IMR-90 (cell line): ENCODE measurements at regions not wholly inside any gene's neighbourhood (a gene's known extent, or its start where the extent isn't known, plus 50 kb on each side); places are given as distances from the start of the nearest gene placed in this dataset.

Experiments used
- ATAC-seq: fragments of 200-7000 bp; cut with Tn5 transposase; 2 replicates; pipeline ENCODE4 v1.9.1; 2020; ENCODE audit warnings: low read depth, mild to moderate bottlenecking, moderate library complexity
- BruUV-seq: library from RNA; stranded (reverse); fragments of 400-500 nt; replicated peaks from 2 replicates; lab custom pipeline; 2021; lab: Mats Ljungman, UMichigan
- CTCF ChIA-PET: fragments of 300-600 bp; formaldehyde crosslinking; extraction: SDS; loops from one replicate; lab custom pipeline; 2021; ENCODE audit warnings: antibody characterized with exemption; lab: Yijun Ruan, JAX
- POLR2A ChIA-PET: fragments of 300-600 bp; sonication (Branson Sonifier 250); formaldehyde crosslinking; loops from one replicate; lab custom pipeline; 2022; ENCODE audit warnings: antibody characterized with exemption; ENCODE audit not compliant: unreplicated experiment; lab: Charles Lee
- DNase-seq: peaks from one replicate; pipeline ENCODE4 v3.0.0; 2013
- H2AFZ ChIP-seq: replicated peaks from 2 replicates; pipeline ENCODE3; 2013; ENCODE audit warnings: low read length, mild to moderate bottlenecking; ENCODE audit not compliant: poor library complexity
- H2AK5ac ChIP-seq: 2 replicates; pipeline ENCODE4 v1.6.1; 2013; ENCODE audit warnings: low read depth, low read length, inconsistent platforms
- H2AK9ac ChIP-seq: replicated peaks from 2 replicates; pipeline ENCODE3; 2013; ENCODE audit warnings: mild to moderate bottlenecking, low read depth, low read length, moderate library complexity; ENCODE audit not compliant: poor library complexity
- H2BK120ac ChIP-seq: 2 replicates; pipeline ENCODE4 v1.6.1; 2013; ENCODE audit warnings: low read depth, low read length, inconsistent platforms
- H2BK15ac ChIP-seq: 3 replicates; pipeline ENCODE4 v1.6.1; 2013; ENCODE audit warnings: low read depth, low read length, inconsistent platforms
- H2BK20ac ChIP-seq: 2 replicates; pipeline ENCODE4 v1.6.1; 2013; ENCODE audit warnings: low read depth, mild to moderate bottlenecking, inconsistent platforms, low read length, moderate library complexity
- H2BK5ac ChIP-seq: 2 replicates; pipeline ENCODE4 v1.6.1; 2013; ENCODE audit warnings: mild to moderate bottlenecking, low read depth, low read length, inconsistent platforms; ENCODE audit not compliant: poor library complexity, severe bottlenecking
- H3K14ac ChIP-seq: replicated peaks from 2 replicates; pipeline ENCODE4 v1.6.1; 2013; ENCODE audit warnings: low read depth, low read length, inconsistent platforms
- H3K18ac ChIP-seq: 2 replicates; pipeline ENCODE4 v1.6.1; 2013; ENCODE audit warnings: low read depth, low read length, control low read depth
- H3K23ac ChIP-seq: 2 replicates; pipeline ENCODE4 v1.6.1; 2013; ENCODE audit warnings: low read depth, low read length, inconsistent platforms
- H3K27ac ChIP-seq: 2 replicates; pipeline ENCODE4 v1.5.1; 2013; ENCODE audit warnings: mild to moderate bottlenecking, control low read depth, low read length; ENCODE audit not compliant: insufficient read depth
- H3K27me3 ChIP-seq: 2 replicates; pipeline ENCODE4 v1.6.1; 2013; ENCODE audit warnings: low read length; ENCODE audit not compliant: control insufficient read depth, insufficient read depth
- H3K36me3 ChIP-seq: 2 replicates; pipeline ENCODE4 v1.6.1; 2013; ENCODE audit warnings: low read length, mixed read lengths; ENCODE audit not compliant: control insufficient read depth, insufficient read depth
- H3K4ac ChIP-seq: 2 replicates; pipeline ENCODE4 v1.6.1; 2013; ENCODE audit warnings: low read depth, low read length, inconsistent platforms
- H3K4me1 ChIP-seq: 2 replicates; pipeline ENCODE4 v1.6.1; 2013; ENCODE audit warnings: low read length, mixed read lengths; ENCODE audit not compliant: control insufficient read depth, insufficient read depth
- H3K4me2 ChIP-seq: 2 replicates; pipeline ENCODE4 v1.6.1; 2013; ENCODE audit warnings: low read depth, mild to moderate bottlenecking, control low read depth, low read length, moderate library complexity
- H3K4me3 ChIP-seq: 2 replicates; pipeline ENCODE4 v1.5.1; 2013; ENCODE audit warnings: low read depth, mild to moderate bottlenecking, control low read depth, low read length, moderate library complexity; ENCODE audit not compliant: insufficient read depth
- H3K56ac ChIP-seq: 2 replicates; pipeline ENCODE4 v1.6.1; 2013; ENCODE audit warnings: low read length, inconsistent platforms; ENCODE audit not compliant: insufficient read depth; ENCODE audit errors: extremely low read depth
- H3K79me1 ChIP-seq, 2 experiments: 2 replicates each; pipeline ENCODE4 v1.6.1; 2013; ENCODE audit warnings: low read length in 2 of 2, inconsistent platforms in 1 of 2, low read depth in 1 of 2
- H3K9ac ChIP-seq: 2 replicates; pipeline ENCODE4 v1.6.1; 2013; ENCODE audit warnings: low read depth, low read length, control low read depth
- H3K9me1 ChIP-seq: 2 replicates; pipeline ENCODE4 v1.6.1; 2013; ENCODE audit warnings: low read length, inconsistent platforms; ENCODE audit not compliant: insufficient read depth
- H3K9me3 ChIP-seq: 2 replicates; pipeline ENCODE4 v1.6.1; 2013; ENCODE audit warnings: low read length; ENCODE audit not compliant: control insufficient read depth, insufficient read depth
- H4K20me1 ChIP-seq: 2 replicates; pipeline ENCODE4 v1.6.1; 2013; ENCODE audit warnings: low read length, inconsistent platforms; ENCODE audit not compliant: insufficient read depth
- H4K5ac ChIP-seq: 2 replicates; pipeline ENCODE4 v1.6.1; 2013; ENCODE audit warnings: mild to moderate bottlenecking, low read depth, low read length, control low read depth
- H4K8ac ChIP-seq, 2 experiments: 2 replicates each; pipeline ENCODE4 v1.6.1; 2013; ENCODE audit warnings: low read depth in 2 of 2, low read length in 2 of 2, control low read depth in 1 of 2, inconsistent platforms in 1 of 2
- H4K91ac ChIP-seq: 2 replicates; pipeline ENCODE4 v1.6.1; 2013; ENCODE audit warnings: low read depth, low read length, inconsistent platforms; ENCODE audit not compliant: insufficient read depth
- CHD1 ChIP-seq: IDR thresholded peaks from 2 replicates; pipeline ENCODE4 v1.6.1; 2012; ENCODE audit warnings: low read depth, low read length, improper control_type of control experiment
- ELK1 ChIP-seq: fragments of 150-350 bp; IDR thresholded peaks from 2 replicates; pipeline ENCODE4 v1.6.1; 2016; ENCODE audit warnings: low read depth, mild to moderate bottlenecking, low read length, moderate library complexity, borderline replicate concordance
- FOS ChIP-seq: fragments of 150-350 bp; IDR thresholded peaks from 2 replicates; pipeline ENCODE4 v1.6.1; 2016; ENCODE audit warnings: low read depth, low read length
- MAFK ChIP-seq: IDR thresholded peaks from 2 replicates; pipeline ENCODE4 v1.6.1; 2012; ENCODE audit warnings: low read depth, low read length, improper control_type of control experiment
- MAZ ChIP-seq: IDR thresholded peaks from 2 replicates; pipeline ENCODE4 v1.6.1; 2012; ENCODE audit warnings: low read depth, mild to moderate bottlenecking, low read length, improper control_type of control experiment, moderate library complexity, borderline replicate concordance
- MXI1 ChIP-seq: IDR thresholded peaks from 2 replicates; pipeline ENCODE4 v1.6.1; 2012; ENCODE audit warnings: low read depth, mild to moderate bottlenecking, low read length, moderate library complexity, borderline replicate concordance
- NFE2L2 ChIP-seq: fragments of 150-350 bp; IDR thresholded peaks from 2 replicates; pipeline ENCODE4 v1.6.1; 2016; ENCODE audit warnings: low read depth, mild to moderate bottlenecking, low read length
- RAD21 ChIP-seq: IDR thresholded peaks from 2 replicates; pipeline ENCODE4 v1.6.1; 2012; ENCODE audit warnings: low read length, improper control_type of control experiment
- RCOR1 ChIP-seq: IDR thresholded peaks from 2 replicates; pipeline ENCODE4 v1.6.1; 2012; ENCODE audit warnings: mild to moderate bottlenecking, low read length, improper control_type of control experiment; ENCODE audit not compliant: insufficient replicate concordance
- RFX5 ChIP-seq: IDR thresholded peaks from 2 replicates; pipeline ENCODE4 v1.8.0; 2012; ENCODE audit warnings: low read depth, mild to moderate bottlenecking, low read length, moderate library complexity
- USF2 ChIP-seq: fragments of 150-350 bp; IDR thresholded peaks from 2 replicates; pipeline ENCODE4 v1.6.1; 2017; ENCODE audit warnings: mild to moderate bottlenecking, antibody characterized with exemption, low read length, low read depth
- WGBS, 2 experiments: methylation state at CpG; one replicate each; pipeline versions ENCODE4 v1.1.5 to v1.1.7; 2013; ENCODE audit warnings: missing lambda C conversion rate in 2 of 2; ENCODE audit not compliant: insufficient read length in 1 of 2; ENCODE audit errors: extremely low coverage in 2 of 2; 5-methylcytosine and 5-hydroxymethylcytosine counted together
- dilution Hi-C: fragments of 300-500 bp; cut with HindIII; formaldehyde crosslinking; loops from one replicate; pipeline ENCODE4 v1.14.3; 2018; ENCODE audit warnings: low sequenced_read_pairs; ENCODE audit not compliant: unreplicated experiment
- in situ Hi-C: fragments of 300-500 bp; cut with MboI; formaldehyde crosslinking; loops from 3 replicates; pipeline ENCODE4 v1.14.3; 2019; ENCODE audit warnings: low sequenced_read_pairs, inconsistent platforms, mixed read lengths
- intact Hi-C: fragments of 100-400 bp; cut with micrococcal nuclease; formaldehyde crosslinking; loops from 2 replicates; pipeline ENCODE4 v1.10.0; 2022

GRCh38 chr17:73870068-73870467 lies 225.8 kb upstream of the SDK2 start:
- H4K8ac ChIP-seq, result no peak overlapping the region
- dilution Hi-C loops, result no loop called here
- WGBS, 2 experiments, result 100% methylated on average over 1 of the region's 6 CpGs; no CpG with 5 or more reads in 1 of the 2 experiments
- H3K14ac ChIP-seq, result no peak overlapping the region
- H2BK20ac ChIP-seq, result no peak overlapping the region
- H3K9me1 ChIP-seq, result no peaks in the 10 kb centered on the region
- no peak overlapping the region for H3K4me3 ChIP-seq
- H2BK15ac ChIP-seq, result no peak overlapping the region
- ChIA-PET CTCF (no interaction called here), POLR2A (no interaction called here)
- H3K4me1 ChIP-seq, result no peaks in the 10 kb centered on the region
- intact Hi-C loops, result no loop called here
- H3K27ac ChIP-seq, result no peak overlapping the region
- no TSS peak for BruUV-seq
- no peak overlapping the region for H2BK5ac ChIP-seq
- no peak overlapping the region for H2AFZ ChIP-seq
- no peak overlapping the region for H2AK5ac ChIP-seq
- H3K9ac ChIP-seq, result no peak overlapping the region
- H3K79me1 ChIP-seq, result no peaks in the 10 kb centered on the region
- in situ Hi-C loops, result no loop called here
- no peak overlapping the region for H2BK120ac ChIP-seq
- no peak overlapping the region for H2AK9ac ChIP-seq
- H3K9me3 ChIP-seq, result peaks cover 35% of the 10 kb centered on the region
- H3K23ac ChIP-seq, result no peak overlapping the region
- no peak overlapping the region for H4K91ac ChIP-seq
- H4K5ac ChIP-seq, result no peak overlapping the region
- ATAC-seq (no peak), DNase-seq (no peak)
- H3K27me3 ChIP-seq, result no peaks in the 10 kb centered on the region
- no peak overlapping the region for H3K4ac ChIP-seq
- H3K36me3 ChIP-seq, result no peaks in the 10 kb centered on the region
- no peak overlapping the region for H3K56ac ChIP-seq
- no peak overlapping the region for H3K4me2 ChIP-seq
- TF ChIP-seq MAFK, result no peak
- no peak for TF ChIP-seq RCOR1
- TF ChIP-seq MXI1, result no peak
- TF ChIP-seq NFE2L2, result no peak
- no peak for TF ChIP-seq FOS
- TF ChIP-seq MAZ, result no peak
- TF ChIP-seq RFX5, result no peak
- no peak for TF ChIP-seq USF2
- no peak for TF ChIP-seq CHD1
- no peak for TF ChIP-seq ELK1
- TF ChIP-seq RAD21, result no peak
- no peaks in the 10 kb centered on the region for H4K20me1 ChIP-seq
- no peak overlapping the region for H3K18ac ChIP-seq
